Left lung (tissue), 4 donors: ENCODE measurements at regions not wholly inside any gene's neighbourhood (a gene's known extent, or its start where the extent isn't known, plus 50 kb on each side); places are given as distances from the start of the nearest gene placed in this dataset.
A peak's percentile ranks its signal among the peaks of the same experiment; 100 is the strongest.

Experiments used
- ATAC-seq: fragments of 200-7000 bp; cut with Tn5 transposase; one replicate; pipeline ENCODE4 v1.9.1; 2020; ENCODE audit warnings: moderate library complexity
- DNase-seq, 4 donors: peaks; one replicate each; pipeline ENCODE4 v3.0.0-alpha.2; 2013 to 2020
- H3K27ac ChIP-seq, 2 donors: fragments of 200-600 bp; sonication (generic) in 1 of 2; one replicate each; pipeline versions ENCODE4 v1.5.0 to v1.8.0; 2020 to 2021
- H3K27me3 ChIP-seq, 2 donors: fragments of 200-600 bp; sonication (generic) in 1 of 2; one replicate each; pipeline versions ENCODE4 v1.5.0 to v1.8.0; 2020 to 2021
- H3K36me3 ChIP-seq, 2 donors: fragments of 200-600 bp; sonication (generic) in 1 of 2; one replicate each; pipeline versions ENCODE4 v1.5.0 to v1.8.0; 2020 to 2021
- H3K4me1 ChIP-seq, 2 donors: fragments of 200-600 bp; one replicate each; pipeline ENCODE4 v1.8.0; 2021
- H3K4me3 ChIP-seq, 2 donors: fragments of 200-600 bp; sonication (generic) in 1 of 2; one replicate each; pipeline versions ENCODE4 v1.5.0 to v1.8.0; 2020 to 2021; ENCODE audit warnings: mild to moderate bottlenecking in 1 of 2
- H3K9me3 ChIP-seq, 2 donors: fragments of 200-600 bp; sonication (generic) in 1 of 2; one replicate each; pipeline versions ENCODE4 v1.5.0 to v1.8.0; 2020 to 2021
- intact Hi-C, 2 donors: fragments of 100-400 bp; cut with DNase I; formaldehyde crosslinking; loops; one replicate each; pipeline versions ENCODE4 v1.11.2 to v1.14.2; 2022
- TF ChIP-seq, protein P1 (sequence below), 2 donors: fragments of 200-600 bp; sonication (generic) in 1 of 2; IDR thresholded peaks; one replicate each; pipeline versions ENCODE4 v1.5.0 to v1.8.0; 2021; ENCODE audit warnings: antibody characterized with exemption in 2 of 2
- donor health status: DM: no; HTN: yes; CAD: no.
- donor health status: DM: no; HTN: no; CAD: no.

DNA sequence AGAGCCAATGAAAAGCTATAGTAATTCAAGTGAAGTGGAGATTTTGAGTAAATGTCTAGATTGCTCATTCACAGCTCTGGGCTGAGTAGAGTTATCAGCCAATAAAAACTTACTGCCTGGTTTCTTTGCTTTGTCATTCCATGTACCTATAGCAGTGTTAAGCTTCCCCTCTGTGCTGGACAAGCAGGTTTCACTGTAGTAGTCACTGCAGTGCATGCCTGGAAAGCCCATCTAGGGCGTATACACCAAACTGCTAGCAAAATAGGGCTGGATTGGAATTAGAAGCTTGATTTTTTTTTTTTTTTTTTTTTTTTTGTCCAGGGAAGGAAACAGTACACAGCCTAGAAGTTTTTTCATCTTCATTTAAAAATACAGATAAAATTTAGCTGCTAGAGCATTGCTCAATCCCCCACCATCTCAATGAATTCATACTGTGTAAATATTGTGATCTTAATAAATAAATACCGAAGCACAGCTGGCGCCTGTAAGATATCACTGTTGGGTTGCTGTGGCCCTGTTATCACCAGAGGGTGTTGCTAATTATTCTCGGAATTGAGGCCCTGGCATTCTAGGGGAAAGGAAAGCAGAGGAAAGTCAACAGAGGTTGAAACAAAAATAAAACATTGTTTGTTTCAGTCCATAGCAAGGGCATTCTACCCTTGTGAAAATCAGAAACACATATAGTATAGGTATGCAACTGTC, 968.5 kb upstream of the GJE1 start:
- intact Hi-C loops, result no loop called here

DNA sequence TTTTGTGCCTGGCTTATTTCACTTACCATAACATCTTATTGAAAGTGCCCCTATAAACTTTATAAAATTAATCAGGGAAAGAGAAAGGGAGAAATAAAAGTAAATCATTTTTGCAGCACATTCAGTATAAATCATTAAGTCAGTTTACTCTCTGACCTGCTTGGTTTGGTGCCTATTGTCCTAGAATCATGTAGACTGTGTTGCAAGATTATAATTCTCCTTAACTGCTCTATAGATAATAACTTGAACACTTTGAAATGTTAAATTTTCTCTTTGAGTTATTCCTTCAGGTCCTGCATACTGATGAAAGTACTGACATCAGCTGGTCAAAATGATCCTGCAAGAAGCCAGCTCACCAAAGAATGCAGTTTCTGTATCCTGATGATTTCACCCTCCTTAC, 969.6 kb upstream of the GJE1 start:
- DNase-seq, result no peak
- H3K4me1 ChIP-seq, result no peaks in the 10 kb centered on the region
- ATAC-seq, result no peak
- intact Hi-C loops, result no loop called here
- TF ChIP-seq, protein P1, sequence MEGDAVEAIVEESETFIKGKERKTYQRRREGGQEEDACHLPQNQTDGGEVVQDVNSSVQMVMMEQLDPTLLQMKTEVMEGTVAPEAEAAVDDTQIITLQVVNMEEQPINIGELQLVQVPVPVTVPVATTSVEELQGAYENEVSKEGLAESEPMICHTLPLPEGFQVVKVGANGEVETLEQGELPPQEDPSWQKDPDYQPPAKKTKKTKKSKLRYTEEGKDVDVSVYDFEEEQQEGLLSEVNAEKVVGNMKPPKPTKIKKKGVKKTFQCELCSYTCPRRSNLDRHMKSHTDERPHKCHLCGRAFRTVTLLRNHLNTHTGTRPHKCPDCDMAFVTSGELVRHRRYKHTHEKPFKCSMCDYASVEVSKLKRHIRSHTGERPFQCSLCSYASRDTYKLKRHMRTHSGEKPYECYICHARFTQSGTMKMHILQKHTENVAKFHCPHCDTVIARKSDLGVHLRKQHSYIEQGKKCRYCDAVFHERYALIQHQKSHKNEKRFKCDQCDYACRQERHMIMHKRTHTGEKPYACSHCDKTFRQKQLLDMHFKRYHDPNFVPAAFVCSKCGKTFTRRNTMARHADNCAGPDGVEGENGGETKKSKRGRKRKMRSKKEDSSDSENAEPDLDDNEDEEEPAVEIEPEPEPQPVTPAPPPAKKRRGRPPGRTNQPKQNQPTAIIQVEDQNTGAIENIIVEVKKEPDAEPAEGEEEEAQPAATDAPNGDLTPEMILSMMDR (IDR thresholded peaks at IDR 0.05), result no peak
- no peaks in the 10 kb centered on the region for H3K36me3 ChIP-seq
- H3K27ac ChIP-seq, result no peak overlapping the region
- H3K4me3 ChIP-seq, result no peak overlapping the region
- H3K27me3 ChIP-seq, result no peaks in the 10 kb centered on the region
- peaks cover 0 to 5% of the 10 kb centered on the region in 2 donors for H3K9me3 ChIP-seq

More for the DNA sequence above, 968.5 kb upstream of the GJE1 start:
- TF ChIP-seq, protein P1 (IDR thresholded peaks at IDR 0.05), result no peak
- H3K27me3 ChIP-seq, result no peaks in the 10 kb centered on the region
- no peak overlapping the region for H3K4me3 ChIP-seq
- H3K36me3 ChIP-seq, result no peaks in the 10 kb centered on the region
- peaks cover 0 to 8% of the 10 kb centered on the region in 2 donors for H3K9me3 ChIP-seq
- H3K27ac ChIP-seq, result no peak overlapping the region
- peak; percentile 48 for ATAC-seq
- no peaks in the 10 kb centered on the region for H3K4me1 ChIP-seq
- DNase-seq, result peak in 2 of 4 donors; percentile 61 to 74

DNA sequence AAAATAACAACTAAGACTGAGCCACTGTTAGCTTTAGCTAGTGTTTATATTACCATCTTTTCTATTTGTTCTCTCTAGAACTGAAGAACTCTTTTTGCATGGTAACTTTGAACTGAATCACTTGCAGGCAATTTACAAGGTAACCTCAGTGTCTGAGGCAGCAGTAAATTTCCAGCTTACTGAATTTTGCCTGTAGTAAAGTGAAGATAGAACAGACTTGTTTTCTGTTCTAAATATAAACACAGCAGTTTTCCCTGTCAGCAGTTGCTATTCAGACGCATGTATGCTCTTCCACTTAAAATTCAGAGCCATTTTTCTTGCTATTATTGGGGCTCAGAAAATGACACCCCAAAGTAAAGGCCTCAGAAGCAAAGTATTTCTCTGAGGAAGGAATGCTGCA, 974.0 kb upstream of the GJE1 start:
- intact Hi-C loops, result no loop called here

DNA sequence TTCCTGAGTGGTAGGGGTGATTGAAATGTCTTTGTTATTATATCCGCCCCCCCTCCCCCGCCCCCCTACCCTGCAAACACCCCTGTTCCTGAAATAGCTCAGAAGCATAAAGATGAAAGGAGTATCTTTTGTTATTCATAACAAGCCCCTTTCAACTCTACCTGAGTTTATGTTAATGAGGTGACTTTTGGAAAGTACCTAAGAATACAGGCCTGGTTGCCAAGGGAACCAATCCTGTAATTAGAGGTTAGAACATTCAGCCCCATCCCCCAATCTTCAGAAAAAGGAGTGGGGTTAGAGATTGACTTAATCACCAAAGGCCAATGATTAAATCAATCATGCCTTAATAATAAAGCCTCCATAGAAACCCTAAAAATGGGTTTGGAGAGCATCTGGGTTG, 979.2 kb upstream of the GJE1 start:
- peaks cover 0 to 7% of the 10 kb centered on the region in 2 donors for H3K9me3 ChIP-seq
- H3K4me3 ChIP-seq, result no peak overlapping the region
- no peak for ATAC-seq
- H3K27ac ChIP-seq, result no peak overlapping the region
- no peaks in the 10 kb centered on the region for H3K4me1 ChIP-seq
- DNase-seq, result no peak
- H3K36me3 ChIP-seq, result no peaks in the 10 kb centered on the region
- H3K27me3 ChIP-seq, result no peaks in the 10 kb centered on the region
- intact Hi-C loops, result no loop called here
- TF ChIP-seq, protein P1 (IDR thresholded peaks at IDR 0.05), result no peak

More for the DNA sequence above, 974.0 kb upstream of the GJE1 start:
- ATAC-seq (no peak), DNase-seq (no peak)
- Histone ChIP-seq H3K36me3 (no peaks in the 10 kb centered on the region), H3K27me3 (no peaks in the 10 kb centered on the region), H3K9me3 (peaks cover 0 to 11% of the 10 kb centered on the region in 2 donors), H3K27ac (no peak overlapping the region), H3K4me3 (no peak overlapping the region), H3K4me1 (no peaks in the 10 kb centered on the region)
- TF ChIP-seq, protein P1 (IDR thresholded peaks at IDR 0.05), result no peak

DNA sequence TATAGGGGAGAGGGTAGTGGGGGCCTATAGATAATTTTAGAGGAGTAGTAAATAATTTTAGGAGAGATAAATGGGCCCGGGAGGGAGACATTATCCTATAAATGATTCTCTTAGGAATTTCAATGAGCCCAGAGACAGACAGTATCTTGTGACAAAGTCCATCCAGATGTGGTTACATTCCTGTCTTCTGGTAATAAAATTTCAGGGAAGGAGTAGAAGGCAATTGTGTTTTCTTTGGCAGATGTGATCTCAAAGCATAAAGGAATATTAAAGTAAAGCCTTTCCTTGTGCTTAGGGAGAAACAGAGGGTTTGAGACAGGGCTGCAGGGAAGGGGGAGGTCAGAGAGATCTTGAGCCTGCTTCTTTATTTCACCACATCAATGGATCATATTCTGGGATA, 979.8 kb upstream of the GJE1 start:
- intact Hi-C loops, result no loop called here
- Histone ChIP-seq H3K4me3 (no peak overlapping the region), H3K27me3 (no peaks in the 10 kb centered on the region), H3K27ac (no peak overlapping the region), H3K9me3 (peaks cover 0 to 7% of the 10 kb centered on the region in 2 donors), H3K4me1 (no peaks in the 10 kb centered on the region), H3K36me3 (no peaks in the 10 kb centered on the region)
- ATAC-seq, result no peak
- no peak for DNase-seq
- TF ChIP-seq, protein P1 (IDR thresholded peaks at IDR 0.05), result no peak
